Tibial artery (tissue), 4 donors: ENCODE measurements at regions not wholly inside any gene's neighbourhood (a gene's known extent, or its start where the extent isn't known, plus 50 kb on each side); places are given as distances from the start of the nearest gene placed in this dataset.

Experiments
- DNase-seq, 2 donors: peaks; one replicate each; pipeline ENCODE4 v3.0.0-alpha.2; 2019
- H3K27ac ChIP-seq, 2 donors: fragments of 200-600 bp; sonication (generic) in 1 of 2; 1 replicate in 1 of 2; 2 replicates in 1 of 2; pipeline ENCODE4 v1.5.1; 2018 to 2019; ENCODE audit warnings: mild to moderate bottlenecking in 1 of 2
- H3K27me3 ChIP-seq, 2 donors: fragments of 200-600 bp; sonication (generic) in 1 of 2; one replicate each; pipeline versions ENCODE4 v1.5.1 to v1.6.0; 2016 to 2019
- H3K36me3 ChIP-seq, 3 donors: fragments of 200-600 bp; sonication (generic) in 2 of 3; one replicate each; pipeline ENCODE4 v1.5.1; 2016 to 2019; ENCODE audit warnings: mild to moderate bottlenecking in 2 of 3
- H3K4me1 ChIP-seq, 4 donors: fragments of 200-600 bp; sonication (generic) in 2 of 4; 1 replicate in 3 of 4; 2 replicates in 1 of 4; pipeline ENCODE4 v1.5.1; 2016 to 2019
- H3K4me3 ChIP-seq, 2 donors: fragments of 200-600 bp; sonication (generic) in 1 of 2; 1 replicate in 1 of 2; 2 replicates in 1 of 2; pipeline ENCODE4 v1.5.1; 2018 to 2019; ENCODE audit warnings: mild to moderate bottlenecking in 2 of 2
- H3K9me3 ChIP-seq, 3 donors: fragments of 200-600 bp; sonication (generic) in 1 of 3; one replicate each; pipeline ENCODE4 v1.5.1; 2016 to 2019
- CTCF ChIP-seq, 2 experiments: fragments of 200-600 bp in 1 of 2; fragments of 450-650 bp in 1 of 2; IDR thresholded peaks; one replicate each; pipeline ENCODE4 v1.5.1; 2017 to 2019; ENCODE audit warnings: antibody characterized with exemption in 2 of 2, mild to moderate bottlenecking in 1 of 2, moderate library complexity in 1 of 2
- intact Hi-C: fragments of 100-400 bp; cut with DNase I; formaldehyde crosslinking; loops from one replicate; pipeline ENCODE4 v1.15.0; 2023; ENCODE audit warnings: low total_unique reads

GRCh38 chr5:9829621-9830020 is 199.5 kb upstream of the TAS2R1 start:
- H3K9me3 ChIP-seq: no peaks in the 10 kb centered on the region
- H3K36me3 ChIP-seq: no peaks in the 10 kb centered on the region
- intact Hi-C loops: no loop called here
- no peak overlapping the region for H3K27ac ChIP-seq
- H3K27me3 ChIP-seq: no peaks in the 10 kb centered on the region
- no peak for DNase-seq
- H3K4me1 ChIP-seq: no peaks in the 10 kb centered on the region
- H3K4me3 ChIP-seq: no peak overlapping the region
- no peak for TF ChIP-seq CTCF (IDR thresholded peaks at IDR 0.05)

- intact Hi-C loops: no loop called here
- peaks cover 0 to 7% (median 3%) of the 10 kb centered on the region in 4 donors for H3K4me1 ChIP-seq
- no peak for DNase-seq
- H3K36me3 ChIP-seq: no peaks in the 10 kb centered on the region
- no peak overlapping the region for H3K4me3 ChIP-seq
- H3K27ac ChIP-seq: no peak overlapping the region
- H3K9me3 ChIP-seq: no peaks in the 10 kb centered on the region
- TF ChIP-seq CTCF (IDR thresholded peaks at IDR 0.05): no peak
- no peaks in the 10 kb centered on the region for H3K27me3 ChIP-seq
Observed at GRCh38 chr5:9820691-9821449, 190.7 kb upstream of the TAS2R1 start.

GRCh38 chr5:9818340-9818845 is 188.2 kb upstream of the TAS2R1 start:
- Histone ChIP-seq H3K4me1 (peaks cover 0 to 7% (median 3%) of the 10 kb centered on the region in 4 donors), H3K36me3 (no peaks in the 10 kb centered on the region), H3K27ac (no peak overlapping the region), H3K27me3 (no peaks in the 10 kb centered on the region), H3K4me3 (no peak overlapping the region), H3K9me3 (no peaks in the 10 kb centered on the region)
- no peak for DNase-seq
- intact Hi-C loops: no loop called here
- TF ChIP-seq CTCF (IDR thresholded peaks at IDR 0.05): no peak

- Histone ChIP-seq H3K36me3 (no peaks in the 10 kb centered on the region), H3K9me3 (no peaks in the 10 kb centered on the region), H3K27me3 (no peaks in the 10 kb centered on the region), H3K4me3 (no peak overlapping the region), H3K27ac (no peak overlapping the region), H3K4me1 (peaks cover 0 to 7% (median 3%) of the 10 kb centered on the region in 4 donors)
- no peak for DNase-seq
- TF ChIP-seq CTCF (IDR thresholded peaks at IDR 0.05): no peak
- intact Hi-C loops: no loop called here
Observed at GRCh38 chr5:9817819-9818218, 187.7 kb upstream of the TAS2R1 start.

- Histone ChIP-seq H3K9me3 (no peaks in the 10 kb centered on the region), H3K4me3 (no peak overlapping the region), H3K27me3 (no peaks in the 10 kb centered on the region), H3K36me3 (no peaks in the 10 kb centered on the region), H3K27ac (no peak overlapping the region), H3K4me1 (no peaks in the 10 kb centered on the region)
- intact Hi-C loops: no loop called here
- no peak for TF ChIP-seq CTCF (IDR thresholded peaks at IDR 0.05)
- no peak for DNase-seq
Observed at GRCh38 chr5:9815051-9815450, 184.9 kb upstream of the TAS2R1 start.
